ENCODE measurements at regions not wholly inside any gene's neighbourhood (a gene's known extent, or its start where the extent isn't known, plus 50 kb on each side); places are given as distances from the start of the nearest gene placed in this dataset.

- Mint-ChIP-seq H3K36me3 (no peaks in the 10 kb centered on the region), H3K4me1 (no peaks in the 10 kb centered on the region), H3K9me3 (no peaks in the 10 kb centered on the region), H3K27ac (no peak overlapping the region), H3K27me3 (ENCODE audit: low read depth in 2 of 2) (peaks cover 0 to 3% of the 10 kb centered on the region in 2 donors), H3K4me3 (no peak overlapping the region)
- no peaks in the 10 kb centered on the region for H3K27me3 ChIP-seq (ENCODE audit: control insufficient read depth, insufficient read depth, low read length)
- no peaks in the 10 kb centered on the region for H3K4me1 ChIP-seq (ENCODE audit: control insufficient read depth, insufficient read depth, low read length)
- TF ChIP-seq CTCF (IDR thresholded peaks at IDR 0.05), result no peak
- no peak overlapping the region for H3K4me3 ChIP-seq (ENCODE audit: low read length)
- ATAC-seq, result no peak
- H3K36me3 ChIP-seq (ENCODE audit: control insufficient read depth, insufficient read depth, low read length), result no peaks in the 10 kb centered on the region
- H3K9me3 ChIP-seq (ENCODE audit: control insufficient read depth, insufficient read depth, low read length), result no peaks in the 10 kb centered on the region
- WGBS (ENCODE audit: insufficient coverage), result 100% methylated on average over 2 of the region's 2 CpGs
- no peak for DNase-seq
- intact Hi-C loops (cut with micrococcal nuclease), result no loop called here
- no peak overlapping the region for H3K27ac ChIP-seq (ENCODE audit: low read length)
Observed at GRCh38 chr16:80085606-80086005, 455.2 kb upstream of the DYNLRB2 start.

GRCh38 chr16:80084614-80085013 lies 456.2 kb upstream of the DYNLRB2 start:
- TF ChIP-seq CTCF (IDR thresholded peaks at IDR 0.05), result peak; percentile 42
- no peaks in the 10 kb centered on the region for H3K36me3 ChIP-seq (ENCODE audit: control insufficient read depth, insufficient read depth, low read length)
- 34% methylated on average over 5 of the region's 5 CpGs for WGBS (ENCODE audit: insufficient coverage)
- DNase-seq, result peak; percentile 16 to 38
- no peak overlapping the region for H3K4me3 Mint-ChIP-seq
- H3K4me1 ChIP-seq (ENCODE audit: control insufficient read depth, insufficient read depth, low read length), result no peaks in the 10 kb centered on the region
- no peaks in the 10 kb centered on the region for H3K4me1 Mint-ChIP-seq
- H3K27me3 Mint-ChIP-seq (ENCODE audit: low read depth in 2 of 2), result peaks cover 0 to 3% of the 10 kb centered on the region in 2 donors
- H3K27me3 ChIP-seq (ENCODE audit: control insufficient read depth, insufficient read depth, low read length), result no peaks in the 10 kb centered on the region
- intact Hi-C loops (cut with micrococcal nuclease), result loop anchor here (5.0 kb wide), 1 partner anchor 1377 kb away; no protein-coding TSS in a partner anchor
- H3K36me3 Mint-ChIP-seq, result no peaks in the 10 kb centered on the region
- peak; percentile 46 to 75 (median 59) for ATAC-seq
- H3K4me3 ChIP-seq (ENCODE audit: low read length), result no peak overlapping the region
- H3K27ac Mint-ChIP-seq, result no peak overlapping the region
- H3K27ac ChIP-seq (ENCODE audit: low read length), result no peak overlapping the region
- H3K9me3 ChIP-seq (ENCODE audit: control insufficient read depth, insufficient read depth, low read length), result no peaks in the 10 kb centered on the region
- H3K9me3 Mint-ChIP-seq, result no peaks in the 10 kb centered on the region

GRCh38 chr16:80084163-80084562 lies 456.6 kb upstream of the DYNLRB2 start:
- ATAC-seq, result no peak
- Mint-ChIP-seq H3K27ac (no peak overlapping the region), H3K36me3 (no peaks in the 10 kb centered on the region), H3K9me3 (no peaks in the 10 kb centered on the region), H3K27me3 (ENCODE audit: low read depth in 2 of 2) (peaks cover 0 to 3% of the 10 kb centered on the region in 2 donors), H3K4me3 (no peak overlapping the region), H3K4me1 (no peaks in the 10 kb centered on the region)
- H3K27me3 ChIP-seq (ENCODE audit: control insufficient read depth, insufficient read depth, low read length), result no peaks in the 10 kb centered on the region
- no peaks in the 10 kb centered on the region for H3K4me1 ChIP-seq (ENCODE audit: control insufficient read depth, insufficient read depth, low read length)
- H3K4me3 ChIP-seq (ENCODE audit: low read length), result no peak overlapping the region
- intact Hi-C loops (cut with micrococcal nuclease), result loop anchor here (5.0 kb wide), 1 partner anchor 1377 kb away; no protein-coding TSS in a partner anchor
- DNase-seq, result no peak
- 88% methylated on average over 3 of the region's 3 CpGs for WGBS (ENCODE audit: insufficient coverage)
- H3K27ac ChIP-seq (ENCODE audit: low read length), result no peak overlapping the region
- TF ChIP-seq CTCF (IDR thresholded peaks at IDR 0.05), result no peak
- H3K36me3 ChIP-seq (ENCODE audit: control insufficient read depth, insufficient read depth, low read length), result no peaks in the 10 kb centered on the region
- H3K9me3 ChIP-seq (ENCODE audit: control insufficient read depth, insufficient read depth, low read length), result no peaks in the 10 kb centered on the region

GRCh38 chr16:80082906-80083305 lies 457.9 kb upstream of the DYNLRB2 start:
- no peak for TF ChIP-seq CTCF (IDR thresholded peaks at IDR 0.05)
- no peaks in the 10 kb centered on the region for H3K27me3 ChIP-seq (ENCODE audit: control insufficient read depth, insufficient read depth, low read length)
- no peak overlapping the region for H3K4me3 ChIP-seq (ENCODE audit: low read length)
- no peaks in the 10 kb centered on the region for H3K36me3 ChIP-seq (ENCODE audit: control insufficient read depth, insufficient read depth, low read length)
- H3K9me3 ChIP-seq (ENCODE audit: control insufficient read depth, insufficient read depth, low read length), result no peaks in the 10 kb centered on the region
- H3K27me3 Mint-ChIP-seq (ENCODE audit: low read depth in 2 of 2), result peaks cover 0 to 3% of the 10 kb centered on the region in 2 donors
- no peak for DNase-seq
- ATAC-seq, result no peak
- H3K36me3 Mint-ChIP-seq, result no peaks in the 10 kb centered on the region
- no peaks in the 10 kb centered on the region for H3K4me1 Mint-ChIP-seq
- intact Hi-C loops (cut with micrococcal nuclease), result loop anchor here (5.0 kb wide), 1 partner anchor 1376 kb away; no protein-coding TSS in a partner anchor
- no peaks in the 10 kb centered on the region for H3K4me1 ChIP-seq (ENCODE audit: control insufficient read depth, insufficient read depth, low read length)
- no peak overlapping the region for H3K27ac ChIP-seq (ENCODE audit: low read length)
- no peaks in the 10 kb centered on the region for H3K9me3 Mint-ChIP-seq
- no peak overlapping the region for H3K4me3 Mint-ChIP-seq
- H3K27ac Mint-ChIP-seq, result no peak overlapping the region
